IPS-18a (cell line): ENCODE measurements at regions not wholly inside any gene's neighbourhood (a gene's known extent, or its start where the extent isn't known, plus 50 kb on each side); places are given as distances from the start of the nearest gene placed in this dataset.
"Not testable (repeated sequence)": the region's sequence is repeated elsewhere in the genome, so short reads cannot be mapped to it uniquely, and the experiment has no call there.

Experiments
- H3K27ac ChIP-seq: one replicate; pipeline ENCODE4 v1.5.1; 2013; ENCODE audit warnings: low read length
- H3K27me3 ChIP-seq: one replicate; pipeline ENCODE4 v1.6.1; 2013; ENCODE audit warnings: mild to moderate bottlenecking, low read length; ENCODE audit not compliant: control insufficient read depth, insufficient read depth
- H3K36me3 ChIP-seq: one replicate; pipeline ENCODE4 v1.6.1; 2013; ENCODE audit warnings: low read depth, low read length; ENCODE audit not compliant: control insufficient read depth
- H3K4me1 ChIP-seq: one replicate; pipeline ENCODE4 v1.6.1; 2013; ENCODE audit warnings: low read depth, low read length; ENCODE audit not compliant: control insufficient read depth
- H3K4me3 ChIP-seq: one replicate; pipeline ENCODE4 v1.5.1; 2013; ENCODE audit warnings: low read length
- H3K9ac ChIP-seq: one replicate; pipeline ENCODE4 v1.6.1; 2013; ENCODE audit warnings: mild to moderate bottlenecking, low read length, moderate library complexity
- H3K9me3 ChIP-seq: one replicate; pipeline ENCODE4 v1.6.1; 2013; ENCODE audit warnings: low read depth, low read length; ENCODE audit not compliant: control insufficient read depth

GRCh38 chr6:74479420-74479819 lies 726.4 kb downstream of the COL12A1 start:
- Histone ChIP-seq H3K4me3 (no peak overlapping the region), H3K27me3 (no peaks in the 10 kb centered on the region), H3K4me1 (no peaks in the 10 kb centered on the region), H3K36me3 (no peaks in the 10 kb centered on the region), H3K9me3 (no peaks in the 10 kb centered on the region), H3K27ac (no peak overlapping the region), H3K9ac (no peak overlapping the region)

- not testable (repeated sequence) for H3K9me3 ChIP-seq, H3K4me3 ChIP-seq, H3K4me1 ChIP-seq, H3K27me3 ChIP-seq, H3K27ac ChIP-seq, H3K36me3 ChIP-seq, H3K9ac ChIP-seq
These were observed 731.8 kb downstream of the COL12A1 start for GRCh38 chr6:74474046-74474445.

- not testable (repeated sequence) for H3K9ac ChIP-seq, H3K9me3 ChIP-seq, H3K27me3 ChIP-seq, H3K4me1 ChIP-seq, H3K36me3 ChIP-seq, H3K27ac ChIP-seq, H3K4me3 ChIP-seq
These were observed 737.3 kb downstream of the COL12A1 start for GRCh38 chr6:74468552-74468951.

- Histone ChIP-seq H3K4me1 (peaks cover 5% of the 10 kb centered on the region), H3K27ac (no peak overlapping the region), H3K9ac (no peak overlapping the region), H3K4me3 (no peak overlapping the region), H3K9me3 (no peaks in the 10 kb centered on the region), H3K27me3 (no peaks in the 10 kb centered on the region), H3K36me3 (no peaks in the 10 kb centered on the region)
These were observed 738.2 kb downstream of the COL12A1 start for GRCh38 chr6:74467533-74468215.

GRCh38 chr6:74466572-74466971 lies 739.3 kb downstream of the COL12A1 start:
- Histone ChIP-seq H3K4me3 (no peak overlapping the region), H3K9ac (no peak overlapping the region), H3K36me3 (no peaks in the 10 kb centered on the region), H3K4me1 (peaks cover 5% of the 10 kb centered on the region), H3K27ac (no peak overlapping the region), H3K27me3 (no peaks in the 10 kb centered on the region), H3K9me3 (no peaks in the 10 kb centered on the region)

- no peak overlapping the region for H3K9ac ChIP-seq
- H3K4me1 ChIP-seq: no peaks in the 10 kb centered on the region
These were observed 746.6 kb downstream of the COL12A1 start for GRCh38 chr6:74459260-74459659.

GRCh38 chr6:74458536-74458935 lies 747.3 kb downstream of the COL12A1 start:
- Histone ChIP-seq H3K27ac (no peak overlapping the region), H3K4me3 (no peak overlapping the region), H3K4me1 (no peaks in the 10 kb centered on the region), H3K27me3 (no peaks in the 10 kb centered on the region), H3K9me3 (no peaks in the 10 kb centered on the region), H3K36me3 (no peaks in the 10 kb centered on the region), H3K9ac (no peak overlapping the region)

More at GRCh38 chr6:74459260-74459659, 746.6 kb downstream of the COL12A1 start:
- H3K27ac ChIP-seq: no peak overlapping the region
- no peaks in the 10 kb centered on the region for H3K9me3 ChIP-seq
- no peaks in the 10 kb centered on the region for H3K27me3 ChIP-seq
- H3K4me3 ChIP-seq: no peak overlapping the region
- H3K36me3 ChIP-seq: no peaks in the 10 kb centered on the region

- Histone ChIP-seq H3K4me3 (no peak overlapping the region), H3K9me3 (no peaks in the 10 kb centered on the region), H3K36me3 (no peaks in the 10 kb centered on the region), H3K4me1 (no peaks in the 10 kb centered on the region), H3K27ac (no peak overlapping the region), H3K9ac (no peak overlapping the region), H3K27me3 (no peaks in the 10 kb centered on the region)
These were observed 750.1 kb downstream of the COL12A1 start for GRCh38 chr6:74455786-74456185.

GRCh38 chr6:74451953-74452352 lies 753.9 kb downstream of the COL12A1 start:
- Histone ChIP-seq H3K9me3 (no peaks in the 10 kb centered on the region), H3K27ac (no peak overlapping the region), H3K27me3 (no peaks in the 10 kb centered on the region), H3K4me1 (no peaks in the 10 kb centered on the region), H3K36me3 (no peaks in the 10 kb centered on the region), H3K4me3 (no peak overlapping the region), H3K9ac (no peak overlapping the region)

GRCh38 chr6:74448850-74449249 lies 752.8 kb downstream of the CD109 start:
- Histone ChIP-seq H3K27me3 (no peaks in the 10 kb centered on the region), H3K4me1 (no peaks in the 10 kb centered on the region), H3K4me3 (no peak overlapping the region), H3K27ac (no peak overlapping the region), H3K9ac (no peak overlapping the region), H3K36me3 (no peaks in the 10 kb centered on the region), H3K9me3 (no peaks in the 10 kb centered on the region)

GRCh38 chr6:74447013-74447412 lies 751.0 kb downstream of the CD109 start:
- H3K27me3 ChIP-seq: no peaks in the 10 kb centered on the region
- H3K4me3 ChIP-seq: no peak overlapping the region
- no peaks in the 10 kb centered on the region for H3K4me1 ChIP-seq
- H3K9ac ChIP-seq: no peak overlapping the region
- no peaks in the 10 kb centered on the region for H3K36me3 ChIP-seq
- H3K27ac ChIP-seq: no peak overlapping the region
- no peaks in the 10 kb centered on the region for H3K9me3 ChIP-seq

- no peak overlapping the region for H3K4me3 ChIP-seq
- H3K4me1 ChIP-seq: no peaks in the 10 kb centered on the region
- no peaks in the 10 kb centered on the region for H3K9me3 ChIP-seq
- no peak overlapping the region for H3K9ac ChIP-seq
- no peaks in the 10 kb centered on the region for H3K27me3 ChIP-seq
- H3K27ac ChIP-seq: no peak overlapping the region
- H3K36me3 ChIP-seq: no peaks in the 10 kb centered on the region
These were observed 743.3 kb downstream of the CD109 start for GRCh38 chr6:74439123-74439811.
